ENCODE measurements at regions not wholly inside any gene's neighbourhood (a gene's known extent, or its start where the extent isn't known, plus 50 kb on each side); places are given as distances from the start of the nearest gene placed in this dataset.

GRCh38 chr12:89106950-89107349, 245.4 kb downstream of the DUSP6 start:
- Histone ChIP-seq H3K9me3 (ENCODE audit: control insufficient read depth in 2 of 2, low read length in 2 of 2) (no peaks in the 10 kb centered on the region), H3K4me1 (ENCODE audit: control insufficient read depth, insufficient read depth, low read length) (no peaks in the 10 kb centered on the region), H3K9ac (ENCODE audit: low read length in 2 of 2) (no peak overlapping the region)

GRCh38 chr12:89105243-89105642, 247.1 kb downstream of the DUSP6 start:
- no peaks in the 10 kb centered on the region for H3K9me3 ChIP-seq (ENCODE audit: control insufficient read depth in 2 of 2, low read length in 2 of 2)
- no peaks in the 10 kb centered on the region for H3K4me1 ChIP-seq (ENCODE audit: control insufficient read depth, insufficient read depth, low read length)
- no peak overlapping the region for H3K9ac ChIP-seq (ENCODE audit: low read length in 2 of 2)
- no peaks in the 10 kb centered on the region for H3K36me3 ChIP-seq (ENCODE audit: control insufficient read depth in 2 of 2, insufficient read depth in 2 of 2, low read length in 2 of 2)
- H3K4me3 ChIP-seq (ENCODE audit: low read length in 2 of 2) = no peak overlapping the region
- H3K27me3 ChIP-seq (ENCODE audit: control insufficient read depth in 1 of 2, insufficient read depth in 2 of 2, low read length in 2 of 2) = peaks cover 0 to 3% of the 10 kb centered on the region in 2 donors
- H3K27ac ChIP-seq (ENCODE audit: low read length) = no peak overlapping the region

More at GRCh38 chr12:89106950-89107349, 245.4 kb downstream of the DUSP6 start:
- H3K27me3 ChIP-seq (ENCODE audit: control insufficient read depth in 1 of 2, insufficient read depth in 2 of 2, low read length in 2 of 2) = peaks cover 0 to 3% of the 10 kb centered on the region in 2 donors
- H3K4me3 ChIP-seq (ENCODE audit: low read length in 2 of 2) = no peak overlapping the region
- no peaks in the 10 kb centered on the region for H3K36me3 ChIP-seq (ENCODE audit: control insufficient read depth in 2 of 2, insufficient read depth in 2 of 2, low read length in 2 of 2)
- no peak overlapping the region for H3K27ac ChIP-seq (ENCODE audit: low read length)

- H3K4me1 ChIP-seq (ENCODE audit: control insufficient read depth, insufficient read depth, low read length) = no peaks in the 10 kb centered on the region
- H3K27ac ChIP-seq (ENCODE audit: low read length) = no peak overlapping the region
- no peaks in the 10 kb centered on the region for H3K9me3 ChIP-seq (ENCODE audit: control insufficient read depth in 2 of 2, low read length in 2 of 2)
- no peak overlapping the region for H3K4me3 ChIP-seq (ENCODE audit: low read length in 2 of 2)
- H3K9ac ChIP-seq (ENCODE audit: low read length in 2 of 2) = no peak overlapping the region
- peaks cover 0 to 3% of the 10 kb centered on the region in 2 donors for H3K27me3 ChIP-seq (ENCODE audit: control insufficient read depth in 1 of 2, insufficient read depth in 2 of 2, low read length in 2 of 2)
- H3K36me3 ChIP-seq (ENCODE audit: control insufficient read depth in 2 of 2, insufficient read depth in 2 of 2, low read length in 2 of 2) = no peaks in the 10 kb centered on the region
Measured at GRCh38 chr12:89103831-89104230, 248.5 kb downstream of the DUSP6 start.

- no peaks in the 10 kb centered on the region for H3K36me3 ChIP-seq (ENCODE audit: control insufficient read depth in 2 of 2, insufficient read depth in 2 of 2, low read length in 2 of 2)
- H3K27me3 ChIP-seq (ENCODE audit: control insufficient read depth in 1 of 2, insufficient read depth in 2 of 2, low read length in 2 of 2) = peaks cover 0 to 3% of the 10 kb centered on the region in 2 donors
- H3K4me1 ChIP-seq (ENCODE audit: control insufficient read depth, insufficient read depth, low read length) = no peaks in the 10 kb centered on the region
- no peak overlapping the region for H3K9ac ChIP-seq (ENCODE audit: low read length in 2 of 2)
- no peak overlapping the region for H3K27ac ChIP-seq (ENCODE audit: low read length)
- no peaks in the 10 kb centered on the region for H3K9me3 ChIP-seq (ENCODE audit: control insufficient read depth in 2 of 2, low read length in 2 of 2)
- no peak overlapping the region for H3K4me3 ChIP-seq (ENCODE audit: low read length in 2 of 2)
Measured at GRCh38 chr12:89101440-89101839, 250.9 kb downstream of the DUSP6 start.

GRCh38 chr12:89098441-89099112, 253.7 kb downstream of the DUSP6 start:
- Histone ChIP-seq H3K27ac (ENCODE audit: low read length) (no peak overlapping the region), H3K9ac (ENCODE audit: low read length in 2 of 2) (no peak overlapping the region), H3K27me3 (ENCODE audit: control insufficient read depth in 1 of 2, insufficient read depth in 2 of 2, low read length in 2 of 2) (no peaks in the 10 kb centered on the region), H3K9me3 (ENCODE audit: control insufficient read depth in 2 of 2, low read length in 2 of 2) (no peaks in the 10 kb centered on the region), H3K4me1 (ENCODE audit: control insufficient read depth, insufficient read depth, low read length) (no peaks in the 10 kb centered on the region), H3K4me3 (ENCODE audit: low read length in 2 of 2) (no peak overlapping the region), H3K36me3 (ENCODE audit: control insufficient read depth in 2 of 2, insufficient read depth in 2 of 2, low read length in 2 of 2) (no peaks in the 10 kb centered on the region)

GRCh38 chr12:89092297-89092696, 260.0 kb downstream of the DUSP6 start:
- no peak overlapping the region for H3K4me3 ChIP-seq (ENCODE audit: low read length in 2 of 2)
- no peaks in the 10 kb centered on the region for H3K27me3 ChIP-seq (ENCODE audit: control insufficient read depth in 1 of 2, insufficient read depth in 2 of 2, low read length in 2 of 2)
- no peaks in the 10 kb centered on the region for H3K4me1 ChIP-seq (ENCODE audit: control insufficient read depth, insufficient read depth, low read length)
- no peaks in the 10 kb centered on the region for H3K36me3 ChIP-seq (ENCODE audit: control insufficient read depth in 2 of 2, insufficient read depth in 2 of 2, low read length in 2 of 2)
- no peak overlapping the region for H3K27ac ChIP-seq (ENCODE audit: low read length)
- no peak overlapping the region for H3K9ac ChIP-seq (ENCODE audit: low read length in 2 of 2)
- H3K9me3 ChIP-seq (ENCODE audit: control insufficient read depth in 2 of 2, low read length in 2 of 2) = no peaks in the 10 kb centered on the region

GRCh38 chr12:89091293-89091841, 260.9 kb downstream of the DUSP6 start:
- Histone ChIP-seq H3K27ac (ENCODE audit: low read length) (no peak overlapping the region), H3K4me3 (ENCODE audit: low read length in 2 of 2) (no peak overlapping the region), H3K9me3 (ENCODE audit: control insufficient read depth in 2 of 2, low read length in 2 of 2) (no peaks in the 10 kb centered on the region), H3K27me3 (ENCODE audit: control insufficient read depth in 1 of 2, insufficient read depth in 2 of 2, low read length in 2 of 2) (no peaks in the 10 kb centered on the region), H3K36me3 (ENCODE audit: control insufficient read depth in 2 of 2, insufficient read depth in 2 of 2, low read length in 2 of 2) (no peaks in the 10 kb centered on the region), H3K4me1 (ENCODE audit: control insufficient read depth, insufficient read depth, low read length) (no peaks in the 10 kb centered on the region), H3K9ac (ENCODE audit: low read length in 2 of 2) (no peak overlapping the region)

- Histone ChIP-seq H3K9ac (ENCODE audit: low read length in 2 of 2) (no peak overlapping the region), H3K4me1 (ENCODE audit: control insufficient read depth, insufficient read depth, low read length) (no peaks in the 10 kb centered on the region), H3K36me3 (ENCODE audit: control insufficient read depth in 2 of 2, insufficient read depth in 2 of 2, low read length in 2 of 2) (no peaks in the 10 kb centered on the region), H3K27ac (ENCODE audit: low read length) (no peak overlapping the region), H3K4me3 (ENCODE audit: low read length in 2 of 2) (no peak overlapping the region), H3K27me3 (ENCODE audit: control insufficient read depth in 1 of 2, insufficient read depth in 2 of 2, low read length in 2 of 2) (no peaks in the 10 kb centered on the region), H3K9me3 (ENCODE audit: control insufficient read depth in 2 of 2, low read length in 2 of 2) (no peaks in the 10 kb centered on the region)
Measured at GRCh38 chr12:89089264-89089663, 263.0 kb downstream of the DUSP6 start.

- H3K27me3 ChIP-seq (ENCODE audit: control insufficient read depth in 1 of 2, insufficient read depth in 2 of 2, low read length in 2 of 2) = no peaks in the 10 kb centered on the region
- H3K4me3 ChIP-seq (ENCODE audit: low read length in 2 of 2) = no peak overlapping the region
- no peak overlapping the region for H3K27ac ChIP-seq (ENCODE audit: low read length)
- H3K9me3 ChIP-seq (ENCODE audit: control insufficient read depth in 2 of 2, low read length in 2 of 2) = no peaks in the 10 kb centered on the region
- H3K36me3 ChIP-seq (ENCODE audit: control insufficient read depth in 2 of 2, insufficient read depth in 2 of 2, low read length in 2 of 2) = no peaks in the 10 kb centered on the region
- no peaks in the 10 kb centered on the region for H3K4me1 ChIP-seq (ENCODE audit: control insufficient read depth, insufficient read depth, low read length)
- H3K9ac ChIP-seq (ENCODE audit: low read length in 2 of 2) = no peak overlapping the region
Measured at GRCh38 chr12:89087876-89088275, 264.4 kb downstream of the DUSP6 start.

GRCh38 chr12:89087149-89087825, 265.0 kb downstream of the DUSP6 start:
- H3K4me3 ChIP-seq (ENCODE audit: low read length in 2 of 2) = no peak overlapping the region
- no peaks in the 10 kb centered on the region for H3K36me3 ChIP-seq (ENCODE audit: control insufficient read depth in 2 of 2, insufficient read depth in 2 of 2, low read length in 2 of 2)
- no peaks in the 10 kb centered on the region for H3K4me1 ChIP-seq (ENCODE audit: control insufficient read depth, insufficient read depth, low read length)
- H3K27ac ChIP-seq (ENCODE audit: low read length) = no peak overlapping the region
- no peaks in the 10 kb centered on the region for H3K27me3 ChIP-seq (ENCODE audit: control insufficient read depth in 1 of 2, insufficient read depth in 2 of 2, low read length in 2 of 2)
- H3K9ac ChIP-seq (ENCODE audit: low read length in 2 of 2) = no peak overlapping the region
- no peaks in the 10 kb centered on the region for H3K9me3 ChIP-seq (ENCODE audit: control insufficient read depth in 2 of 2, low read length in 2 of 2)

GRCh38 chr12:89085421-89085820, 266.9 kb downstream of the DUSP6 start:
- H3K4me3 ChIP-seq (ENCODE audit: low read length in 2 of 2) = no peak overlapping the region
- no peaks in the 10 kb centered on the region for H3K4me1 ChIP-seq (ENCODE audit: control insufficient read depth, insufficient read depth, low read length)
- no peaks in the 10 kb centered on the region for H3K27me3 ChIP-seq (ENCODE audit: control insufficient read depth in 1 of 2, insufficient read depth in 2 of 2, low read length in 2 of 2)
- no peak overlapping the region for H3K9ac ChIP-seq (ENCODE audit: low read length in 2 of 2)
- H3K27ac ChIP-seq (ENCODE audit: low read length) = no peak overlapping the region
- no peaks in the 10 kb centered on the region for H3K9me3 ChIP-seq (ENCODE audit: control insufficient read depth in 2 of 2, low read length in 2 of 2)
- no peaks in the 10 kb centered on the region for H3K36me3 ChIP-seq (ENCODE audit: control insufficient read depth in 2 of 2, insufficient read depth in 2 of 2, low read length in 2 of 2)
